ENCODE measurements at regions not wholly inside any gene's neighbourhood (a gene's known extent, or its start where the extent isn't known, plus 50 kb on each side); places are given as distances from the start of the nearest gene placed in this dataset.

GRCh38 chr9:14533867-14534640 is 159.2 kb downstream of the ZDHHC21 start:
- RAD21 ChIA-PET (ENCODE audit: low non-redundant PET in 1 of 2, low total read pairs in 2 of 2, uncharacterized antibody in 2 of 2, unreplicated experiment in 2 of 2): no interaction called here
- intact Hi-C loops (cut with micrococcal nuclease): no loop called here
- POLR2A ChIA-PET: no interaction called here
- H3K36me3 ChIP-seq (ENCODE audit: control insufficient read depth in 1 of 2, insufficient read depth in 2 of 2, low read length in 2 of 2): no peaks in the 10 kb centered on the region
- no peak overlapping the region for H3K4me3 ChIP-seq (replicated peaks in 1 of 2; ENCODE audit: low read depth in 1 of 2, low read length in 2 of 2)
- no peak overlapping the region for H3K4me2 ChIP-seq (ENCODE audit: low read length)
- H2AFZ ChIP-seq (ENCODE audit: low read depth, low read length, poor library complexity, severe bottlenecking): no peak overlapping the region
- H3K27me3 ChIP-seq (ENCODE audit: insufficient read depth, low read length): peaks cover 44% of the 10 kb centered on the region
- no peak overlapping the region for H3K27ac ChIP-seq (ENCODE audit: low read depth, low read length)
- no TSS peak for BruUV-seq (replicated peaks)
- no peaks in the 10 kb centered on the region; a peak in 1 of 4 replicates for H3K4me1 ChIP-seq (ENCODE audit: control insufficient read depth in 1 of 2, insufficient read depth in 2 of 2, low read length in 2 of 2)
- ATAC-seq (no peak), DNase-seq (ENCODE audit: low read depth, low spot score) (no peak)
- TF ChIP-seq ZFX (IDR thresholded peaks at IDR 0.05): no peak
- TF ChIP-seq POLR2AphosphoS5 (IDR thresholded peaks at IDR 0.05; ENCODE audit: low read depth, low read length): no peak
- no peak for TF ChIP-seq EZH2phosphoT487 (IDR thresholded peaks at IDR 0.05; ENCODE audit: borderline replicate concordance)
- TF ChIP-seq EGR1 (IDR thresholded peaks at IDR 0.05; ENCODE audit: low read depth): no peak
- no peak for TF ChIP-seq REST (IDR thresholded peaks at IDR 0.05; ENCODE audit: low read depth)
- no peak for TF ChIP-seq JUND (IDR thresholded peaks at IDR 0.05)
- no peak for TF ChIP-seq MAX (IDR thresholded peaks at IDR 0.05)
- TF ChIP-seq SRF (IDR thresholded peaks at IDR 0.05; ENCODE audit: low read depth): no peak
- TF ChIP-seq FOSL1 (IDR thresholded peaks at IDR 0.05; ENCODE audit: low read depth): no peak
- TF ChIP-seq ELF1 (IDR thresholded peaks at IDR 0.05; ENCODE audit: borderline replicate concordance, low read depth): no peak
- TF ChIP-seq TCF7L2 (IDR thresholded peaks at IDR 0.05; ENCODE audit: borderline replicate concordance, extremely low read depth, insufficient read depth, insufficient read length): no peak
- TF ChIP-seq POLR2A (IDR thresholded peaks at IDR 0.05; ENCODE audit: borderline replicate concordance, extremely low read depth, insufficient read depth, insufficient read length): no peak
- no peak for TF ChIP-seq CEBPB (IDR thresholded peaks at IDR 0.05; ENCODE audit: low read depth)
- no peak for TF ChIP-seq CBX3 (IDR thresholded peaks at IDR 0.05; ENCODE audit: low read depth)
- TF ChIP-seq ATF3 (IDR thresholded peaks at IDR 0.05): no peak
- TF ChIP-seq CTCF (IDR thresholded peaks at IDR 0.05 in 2 of 3, conservative IDR thresholded peaks at IDR 0.05 in 1 of 3; ENCODE audit: borderline replicate concordance in 1 of 3, insufficient read depth in 1 of 3, low read depth in 2 of 3, low read length in 2 of 3): no peak
- no peak for TF ChIP-seq ZNF274 (IDR thresholded peaks at IDR 0.05; ENCODE audit: low read depth, low read length)
- H3K9me3 ChIP-seq (ENCODE audit: control insufficient read depth in 1 of 2, insufficient read depth in 1 of 2, low read depth in 1 of 2, low read length in 2 of 2): no peaks in the 10 kb centered on the region
- no peaks in the 10 kb centered on the region for H3K79me2 ChIP-seq (ENCODE audit: insufficient read depth, low read length)
- no peaks in the 10 kb centered on the region for H3K9me2 ChIP-seq (ENCODE audit: insufficient read depth)
- no peak overlapping the region for H3K9ac ChIP-seq (ENCODE audit: low read length)
- no peaks in the 10 kb centered on the region for H4K20me1 ChIP-seq (ENCODE audit: insufficient read depth)
- CTCF ChIA-PET: no interaction called here

All from HCT116 (cell line).